Activated B cell treated with CpG ODN at 0.5 μM for 24 hours (primary cell): ENCODE measurements at regions not wholly inside any gene's neighbourhood (a gene's known extent, or its start where the extent isn't known, plus 50 kb on each side); places are given as distances from the start of the nearest gene placed in this dataset.

ENCODE experiments used
- ATAC-seq: fragments of 200-7000 bp; cut with Tn5 transposase; one replicate; pipeline ENCODE4 v1.10.0; 2021; ENCODE audit warnings: low read depth, mild to moderate bottlenecking, moderate library complexity
- CTCF ChIA-PET: fragments of 350-600 bp; sonication (Branson Sonifier 250); formaldehyde crosslinking; loops from one replicate; lab custom pipeline; 2021; ENCODE audit warnings: antibody characterized with exemption; lab: Charles Lee
- POLR2A ChIA-PET: fragments of 350-600 bp; sonication (Branson Sonifier 250); formaldehyde crosslinking; loops from one replicate; lab custom pipeline; 2021; ENCODE audit warnings: antibody characterized with exemption; lab: Charles Lee
- DNase-seq: peaks from one replicate; pipeline ENCODE4 v3.0.0; 2022
- H3K27ac Mint-ChIP-seq: one replicate; pipeline ENCODE4 v1.8.0; 2020; ENCODE audit warnings: mixed read lengths
- H3K27me3 Mint-ChIP-seq: one replicate; pipeline ENCODE4 v1.8.0; 2021; ENCODE audit warnings: mixed read lengths
- H3K36me3 Mint-ChIP-seq: one replicate; pipeline ENCODE4 v1.8.0; 2021; ENCODE audit warnings: low read depth, mixed read lengths
- H3K4me1 Mint-ChIP-seq: one replicate; pipeline ENCODE4 v1.8.0; 2021; ENCODE audit warnings: mixed read lengths
- H3K4me3 Mint-ChIP-seq: one replicate; pipeline ENCODE4 v1.8.0; 2020; ENCODE audit warnings: mild to moderate bottlenecking, mixed read lengths
- H3K9me3 Mint-ChIP-seq: one replicate; pipeline ENCODE4 v1.8.0; 2020; ENCODE audit warnings: mixed read lengths
- CTCF ChIP-seq: fragments of 200-600 bp; IDR thresholded peaks from one replicate; pipeline ENCODE4 v1.8.0; 2022; ENCODE audit warnings: antibody characterized with exemption, mild to moderate bottlenecking
- intact Hi-C: fragments of 100-400 bp; cut with micrococcal nuclease; formaldehyde crosslinking; loops from one replicate; pipeline ENCODE4 v1.15.1; 2024

DNA sequence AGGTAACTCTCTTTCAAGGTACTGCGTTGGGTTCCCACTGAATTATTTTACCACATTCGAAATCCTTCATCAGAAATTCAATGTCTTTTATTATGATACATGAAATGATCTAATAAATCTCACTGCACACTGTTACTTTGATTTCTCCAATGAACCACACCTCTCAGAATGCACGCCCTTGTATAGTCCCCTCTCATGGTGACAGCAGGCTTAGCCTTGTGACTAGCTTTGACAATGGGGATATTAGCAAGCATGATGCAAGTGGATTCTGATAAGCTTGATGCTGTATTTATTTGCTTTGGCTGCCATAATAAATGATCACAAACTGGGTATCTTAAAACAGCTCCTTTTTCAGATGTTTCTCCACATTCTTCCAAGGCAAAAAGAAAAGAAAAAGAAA lies 100.4 kb upstream of the ETV6 start:
- ATAC-seq, result no peak
- H3K36me3 Mint-ChIP-seq, result no peaks in the 10 kb centered on the region
- no peak overlapping the region for H3K4me3 Mint-ChIP-seq
- no peak for DNase-seq
- H3K9me3 Mint-ChIP-seq, result no peaks in the 10 kb centered on the region
- no peak for TF ChIP-seq CTCF
- intact Hi-C loops, result no loop called here
- H3K27ac Mint-ChIP-seq, result no peak overlapping the region
- peaks cover 20% of the 10 kb centered on the region for H3K4me1 Mint-ChIP-seq
- ChIA-PET POLR2A (no interaction called here), CTCF (no interaction called here)
- peaks cover 3% of the 10 kb centered on the region for H3K27me3 Mint-ChIP-seq

DNA sequence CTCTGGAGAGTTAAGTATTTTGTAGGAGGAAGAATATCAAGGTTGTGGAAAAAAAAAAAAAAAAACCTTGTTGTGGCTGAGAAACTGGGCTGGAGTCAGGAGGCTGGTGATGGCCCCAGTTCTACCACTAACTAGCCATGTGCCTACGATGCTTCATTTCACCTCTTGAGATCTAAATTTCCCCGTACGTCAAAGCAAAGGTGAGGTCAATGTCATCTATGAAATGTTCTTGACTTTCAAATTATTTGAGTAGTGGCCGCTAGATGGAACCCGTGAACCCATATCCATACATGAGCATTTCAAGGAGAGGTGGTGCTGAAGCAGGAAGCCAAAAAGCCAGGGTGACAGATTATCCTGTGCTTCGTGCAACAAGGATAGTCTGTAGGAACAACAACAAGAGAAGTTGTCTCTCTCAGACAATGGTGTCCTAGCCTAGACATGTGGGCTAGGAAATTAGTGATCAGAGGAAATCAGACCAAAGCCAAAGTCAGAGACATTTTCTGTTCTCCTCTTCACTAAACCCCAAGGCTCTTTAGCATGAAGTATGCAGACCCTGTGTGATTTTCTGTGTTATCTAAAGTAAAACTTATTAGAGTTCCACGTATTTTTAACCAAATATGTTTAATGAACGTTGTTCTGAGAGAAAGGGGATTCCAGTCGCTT lies 95.5 kb upstream of the ETV6 start:
- no peak overlapping the region for H3K4me3 Mint-ChIP-seq
- ATAC-seq (peak; percentile 79), DNase-seq (no peak)
- H3K9me3 Mint-ChIP-seq, result no peaks in the 10 kb centered on the region
- ChIA-PET POLR2A (no interaction called here), CTCF (interaction anchor here (2.5 to 3.5 kb wide), 2 partner anchors 26 to 479 kb away, joined by 13 to 24 read pairs; no protein-coding TSS in a partner anchor)
- no peak overlapping the region for H3K27ac Mint-ChIP-seq
- peaks cover 5% of the 10 kb centered on the region for H3K4me1 Mint-ChIP-seq
- H3K36me3 Mint-ChIP-seq, result no peaks in the 10 kb centered on the region
- intact Hi-C loops, result loop anchor here (1.0 to 2.0 kb wide), 4 partner anchors 24 to 781 kb away; no protein-coding TSS in a partner anchor
- H3K27me3 Mint-ChIP-seq, result peaks cover 5% of the 10 kb centered on the region
- peak; percentile 19 for TF ChIP-seq CTCF

GRCh38 chr12:11555195-11555594 lies 94.3 kb upstream of the ETV6 start:
- DNase-seq (no peak), ATAC-seq (no peak)
- no peaks in the 10 kb centered on the region for H3K36me3 Mint-ChIP-seq
- POLR2A ChIA-PET, result no interaction called here
- intact Hi-C loops, result loop anchor here (2.0 kb wide), 1 partner anchor 780 kb away; no protein-coding TSS in a partner anchor
- H3K4me3 Mint-ChIP-seq, result no peak overlapping the region
- no peak for TF ChIP-seq CTCF
- no peak overlapping the region for H3K27ac Mint-ChIP-seq
- CTCF ChIA-PET, result interaction anchor here (1.2 to 3.5 kb wide), 4 partner anchors 23 to 773 kb away, joined by 3 to 24 read pairs (median 12); no protein-coding TSS in a partner anchor
- H3K9me3 Mint-ChIP-seq, result no peaks in the 10 kb centered on the region
- peaks cover 5% of the 10 kb centered on the region for H3K4me1 Mint-ChIP-seq
- peaks cover 5% of the 10 kb centered on the region for H3K27me3 Mint-ChIP-seq

GRCh38 chr12:11555743-11556625 lies 93.5 kb upstream of the ETV6 start:
- intact Hi-C loops, result loop anchor here (2.0 kb wide), 1 partner anchor 779 kb away; no protein-coding TSS in a partner anchor
- Mint-ChIP-seq H3K27me3 (peaks cover 5% of the 10 kb centered on the region), H3K4me1 (peaks cover 5% of the 10 kb centered on the region), H3K27ac (no peak overlapping the region), H3K9me3 (no peaks in the 10 kb centered on the region), H3K36me3 (no peaks in the 10 kb centered on the region), H3K4me3 (no peak overlapping the region)
- TF ChIP-seq CTCF, result no peak
- ChIA-PET POLR2A (no interaction called here), CTCF (interaction anchor here (1.0 to 3.5 kb wide), 6 partner anchors 11 to 772 kb away, joined by 3 to 24 read pairs (median 8); no protein-coding TSS in a partner anchor)
- DNase-seq (no peak), ATAC-seq (no peak)

DNA sequence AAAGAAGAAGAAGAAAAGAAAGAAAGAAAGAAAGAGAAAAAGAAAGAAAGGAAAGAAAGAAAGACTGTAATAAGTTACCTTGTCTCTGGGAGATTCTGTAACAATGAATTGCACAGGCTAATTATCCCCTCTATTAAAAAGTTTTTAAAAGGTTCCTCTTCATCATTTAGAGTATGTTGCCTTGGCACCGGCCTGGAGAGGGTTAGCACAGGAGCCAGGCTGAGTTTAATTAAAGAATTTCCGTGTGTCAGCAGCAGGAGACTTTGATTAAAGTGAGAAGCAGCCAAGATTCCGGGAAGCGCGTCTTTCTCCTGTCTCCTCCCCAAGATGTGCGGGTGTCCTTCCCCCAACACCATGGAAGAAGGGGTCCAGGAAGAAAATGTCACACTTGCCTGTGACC lies 92.8 kb upstream of the ETV6 start:
- intact Hi-C loops, result no loop called here
- POLR2A ChIA-PET, result no interaction called here

More for the DNA sequence above, 92.8 kb upstream of the ETV6 start:
- H3K27me3 Mint-ChIP-seq, result peaks cover 5% of the 10 kb centered on the region
- TF ChIP-seq CTCF, result no peak
- H3K4me1 Mint-ChIP-seq, result peaks cover 5% of the 10 kb centered on the region
- CTCF ChIA-PET, result interaction anchor here (1.0 to 3.5 kb wide), 4 partner anchors 10 to 476 kb away, joined by 3 to 24 read pairs (median 8); no protein-coding TSS in a partner anchor
- ATAC-seq (no peak), DNase-seq (no peak)
- no peak overlapping the region for H3K27ac Mint-ChIP-seq
- no peaks in the 10 kb centered on the region for H3K9me3 Mint-ChIP-seq
- H3K36me3 Mint-ChIP-seq, result no peaks in the 10 kb centered on the region
- H3K4me3 Mint-ChIP-seq, result no peak overlapping the region
